NCI-H748 treated with DMSO at 0.1 percent for 48 hours (cell line): ENCODE measurements at regions not wholly inside any gene's neighbourhood (a gene's known extent, or its start where the extent isn't known, plus 50 kb on each side); places are given as distances from the start of the nearest gene placed in this dataset.

Experiments used
- DNase-seq: peaks from one replicate; lab custom pipeline; 2025; lab: John Stamatoyannopoulos, UW

- no peak for DNase-seq
These were observed 354.6 kb downstream of the ZSWIM6 start for GRCh38 chr5:61686491-61687257.

- no peak for DNase-seq
These were observed 355.3 kb downstream of the ZSWIM6 start for GRCh38 chr5:61687371-61687770.

DNA sequence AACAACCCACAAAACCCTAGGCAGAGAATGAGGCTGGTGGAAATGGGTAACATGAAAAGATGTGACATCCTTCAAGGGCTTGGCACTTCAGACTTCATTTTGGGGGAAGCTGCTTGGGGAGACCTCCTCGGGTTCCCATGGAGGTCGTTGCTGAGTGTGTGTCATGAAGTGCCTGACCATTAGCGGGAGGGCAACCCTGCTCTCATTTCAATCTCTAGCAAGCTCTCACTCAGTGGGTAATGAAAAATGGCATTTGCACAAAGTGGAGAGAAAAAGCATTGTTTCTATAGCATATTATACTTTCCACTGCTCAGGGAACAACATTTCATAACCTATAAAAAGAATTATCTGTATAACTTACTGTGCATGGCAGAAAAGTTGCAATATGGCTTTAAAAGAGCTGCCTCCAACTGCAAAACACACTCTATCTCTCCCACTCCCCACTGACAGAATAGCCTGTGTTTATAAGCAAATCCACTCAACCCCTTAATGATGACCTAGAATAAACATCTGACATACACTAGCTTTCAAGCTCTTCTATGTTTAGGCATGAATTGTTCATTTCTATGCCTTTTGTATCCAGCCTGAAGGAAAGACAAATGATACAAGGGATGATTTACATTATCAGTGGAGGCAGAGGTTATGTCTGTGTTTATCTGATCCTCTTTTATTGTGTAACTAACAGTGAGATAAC, 357.2 kb downstream of the ZSWIM6 start:
- peak; percentile 63 for DNase-seq

- DNase-seq: no peak
These were observed 365.9 kb downstream of the ZSWIM6 start for GRCh38 chr5:61697809-61698558.

- no peak for DNase-seq
These were observed 370.0 kb downstream of the ZSWIM6 start for GRCh38 chr5:61701877-61702602.

DNA sequence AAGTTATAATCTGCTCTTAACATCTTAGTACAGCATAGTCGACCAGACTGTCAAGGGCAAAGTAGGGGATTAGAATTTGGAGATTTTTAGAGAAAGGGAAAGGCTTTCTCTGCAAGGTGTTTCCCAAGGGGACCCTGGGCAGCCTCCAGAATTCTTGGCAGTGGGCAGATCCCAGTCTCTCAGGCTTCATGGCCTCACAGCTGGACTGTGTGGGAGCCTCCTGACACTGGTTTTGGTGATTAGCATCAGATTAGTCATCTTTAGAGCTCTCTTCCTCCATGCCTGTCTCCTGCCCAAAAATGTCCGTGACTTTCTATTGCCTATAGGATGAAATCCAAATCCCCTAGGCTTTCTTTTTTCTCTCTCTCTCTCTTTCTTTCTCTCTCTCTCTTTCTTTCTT, 370.7 kb downstream of the ZSWIM6 start:
- DNase-seq: no peak

- no peak for DNase-seq
These were observed 372.2 kb downstream of the ZSWIM6 start for GRCh38 chr5:61704289-61704688.

DNA sequence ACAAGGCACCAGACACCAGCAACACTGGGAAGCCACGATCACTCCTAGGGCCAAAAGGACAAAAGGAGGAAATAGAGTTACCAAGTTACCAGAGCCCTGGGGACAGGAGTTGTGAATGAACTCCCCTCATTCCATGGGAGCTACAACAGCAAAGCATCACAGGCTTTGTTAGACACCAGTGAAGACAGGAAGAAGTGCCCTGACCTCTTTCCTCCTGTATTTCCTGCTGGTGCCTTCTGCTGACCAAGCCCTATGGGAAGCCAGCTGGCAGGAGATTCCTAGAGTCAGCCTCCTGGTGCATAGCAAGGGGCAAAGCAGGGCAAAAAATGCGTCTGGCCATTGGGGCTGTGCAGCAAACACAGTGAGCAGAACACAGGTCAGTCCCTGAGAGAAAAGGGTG, 374.7 kb downstream of the ZSWIM6 start:
- DNase-seq: no peak

DNA sequence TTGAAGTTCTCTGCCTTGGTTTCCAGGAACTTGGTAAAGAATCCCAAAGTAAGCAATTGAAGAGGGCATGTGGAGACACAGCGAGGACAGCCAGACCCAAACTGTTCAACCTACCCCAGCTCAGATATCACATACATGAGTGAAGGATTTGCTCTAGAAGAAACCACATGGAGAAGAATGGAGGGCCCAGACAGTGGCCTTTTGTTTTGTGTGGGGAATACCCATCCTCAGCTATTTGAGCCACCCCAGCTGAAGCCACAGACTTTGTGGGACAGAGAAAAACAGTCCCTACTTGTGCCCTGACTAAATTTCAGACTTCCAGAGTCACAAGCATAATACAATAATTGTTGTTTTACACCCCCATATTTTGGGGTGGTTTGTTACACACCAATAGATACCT, 387.1 kb downstream of the ZSWIM6 start:
- DNase-seq: no peak

- DNase-seq: no peak
These were observed 388.8 kb downstream of the ZSWIM6 start for GRCh38 chr5:61720829-61721228.

DNA sequence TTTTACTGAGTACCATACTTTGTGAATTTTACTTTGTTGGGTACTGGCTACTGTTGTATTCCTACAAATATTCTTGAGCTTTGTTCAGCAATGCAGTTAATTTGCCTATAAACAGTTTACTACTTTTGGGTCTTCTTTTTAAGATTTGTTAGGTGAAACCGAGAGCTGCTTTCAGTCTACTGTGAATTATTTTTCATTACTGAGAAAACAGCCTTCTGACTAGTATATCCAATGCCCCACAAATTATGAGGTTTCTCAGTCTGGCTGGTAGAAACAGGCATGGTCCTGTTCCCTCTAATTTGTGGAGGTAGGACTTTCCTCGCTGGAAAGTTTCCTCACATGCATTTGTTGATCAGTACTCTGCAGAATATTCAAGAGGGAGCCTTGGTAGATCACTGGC, 392.0 kb downstream of the ZSWIM6 start:
- no peak for DNase-seq

DNA sequence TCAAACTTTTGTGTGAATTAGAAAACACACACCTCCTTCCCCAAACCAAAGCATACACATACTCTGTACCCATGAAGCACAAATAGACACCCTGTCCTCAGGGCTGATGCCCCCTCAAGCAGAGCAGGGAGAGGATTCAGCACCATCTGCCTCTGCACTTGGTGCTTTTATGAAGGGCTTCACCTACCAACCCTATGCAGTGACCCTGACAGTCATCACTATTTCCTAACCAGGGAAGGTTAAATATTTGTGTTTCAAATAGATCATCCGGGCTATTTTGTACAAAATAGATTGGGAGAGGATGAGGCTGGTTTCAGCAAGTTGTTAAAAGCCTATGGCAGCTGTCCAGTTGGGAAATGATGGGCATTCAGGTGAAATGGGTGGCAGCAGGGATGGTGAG, 396.2 kb downstream of the ZSWIM6 start:
- no peak for DNase-seq

DNA sequence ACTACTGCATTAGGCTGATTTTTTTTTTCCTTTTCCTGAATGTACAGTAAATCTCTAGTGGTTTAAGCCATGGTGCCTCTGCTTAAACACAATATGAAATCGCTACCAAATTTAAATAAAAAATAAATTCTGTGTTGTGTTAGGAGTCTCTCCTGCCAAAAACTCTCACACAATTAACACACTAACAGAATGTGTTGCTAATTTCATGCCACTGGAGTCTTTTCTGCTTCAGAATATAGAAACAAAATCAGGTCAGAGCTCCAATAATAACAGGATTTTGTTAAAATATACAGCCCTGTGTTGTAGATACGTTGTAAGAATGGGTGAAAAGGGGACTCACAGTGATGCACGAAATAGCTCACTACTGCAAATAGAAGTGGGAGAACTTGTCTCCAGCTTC, 398.8 kb downstream of the ZSWIM6 start:
- DNase-seq: no peak

DNA sequence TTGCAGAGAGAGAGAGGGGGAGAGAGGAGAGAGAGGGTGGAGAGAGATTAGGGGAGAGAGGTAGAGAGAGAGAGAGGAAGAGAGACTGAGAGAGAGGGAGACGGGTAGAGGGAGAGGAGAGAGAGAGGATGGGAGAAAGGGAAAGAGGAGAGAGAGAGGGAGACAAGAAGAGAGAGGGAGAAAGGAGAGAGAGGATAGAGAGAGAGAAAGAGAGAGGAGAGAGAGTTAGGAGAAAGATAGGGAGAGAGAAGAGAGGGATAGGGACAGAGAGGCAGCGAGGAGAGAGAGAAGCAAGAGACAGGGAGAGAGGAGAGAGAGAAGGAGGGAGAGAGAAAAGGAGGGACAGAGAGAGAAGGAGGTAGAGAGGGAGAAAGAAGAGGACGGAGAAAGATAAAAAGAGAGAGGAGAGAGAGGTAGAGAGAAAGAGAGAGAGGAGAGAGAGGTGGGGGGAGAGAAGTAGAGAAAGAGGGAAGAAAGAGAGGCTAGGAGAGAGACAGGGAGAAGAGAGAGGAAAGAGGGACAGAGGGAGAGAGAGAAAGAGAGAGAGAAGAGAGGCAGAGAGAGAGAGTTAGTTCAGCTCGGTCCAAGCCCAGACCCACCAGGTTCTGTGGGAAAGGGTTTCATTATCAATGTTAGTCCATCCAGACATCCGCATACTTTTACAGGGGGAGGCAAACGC, 399.3 kb downstream of the ZSWIM6 start:
- no peak for DNase-seq

GRCh38 chr5:61731946-61732314, 399.9 kb downstream of the ZSWIM6 start:
- DNase-seq: no peak

- DNase-seq: no peak
These were observed 400.3 kb downstream of the ZSWIM6 start for GRCh38 chr5:61732369-61732768.

- no peak for DNase-seq
These were observed 400.7 kb downstream of the ZSWIM6 start for GRCh38 chr5:61732796-61733195.

DNA sequence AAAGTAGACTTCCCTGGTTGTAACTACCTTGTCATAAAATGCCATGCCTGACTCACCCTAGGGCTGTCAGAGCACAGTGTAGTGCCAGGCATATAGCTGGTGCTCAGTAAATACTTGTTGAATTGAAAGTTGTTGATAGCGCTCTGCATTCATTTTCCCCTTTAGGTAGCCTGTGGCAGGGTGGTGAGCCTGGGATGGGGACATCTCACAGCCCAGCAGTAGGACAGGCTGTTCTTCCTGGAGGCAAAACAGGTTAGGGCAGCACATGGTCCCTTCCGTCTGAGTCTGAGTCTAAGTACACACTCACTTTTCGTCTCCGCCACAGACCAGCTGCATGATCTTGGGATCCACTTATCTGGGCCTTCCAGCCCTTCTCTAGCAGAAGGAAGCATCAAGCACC, 401.9 kb downstream of the ZSWIM6 start:
- DNase-seq: no peak

GRCh38 chr5:61734966-61735365, 402.9 kb downstream of the ZSWIM6 start:
- no peak for DNase-seq

DNA sequence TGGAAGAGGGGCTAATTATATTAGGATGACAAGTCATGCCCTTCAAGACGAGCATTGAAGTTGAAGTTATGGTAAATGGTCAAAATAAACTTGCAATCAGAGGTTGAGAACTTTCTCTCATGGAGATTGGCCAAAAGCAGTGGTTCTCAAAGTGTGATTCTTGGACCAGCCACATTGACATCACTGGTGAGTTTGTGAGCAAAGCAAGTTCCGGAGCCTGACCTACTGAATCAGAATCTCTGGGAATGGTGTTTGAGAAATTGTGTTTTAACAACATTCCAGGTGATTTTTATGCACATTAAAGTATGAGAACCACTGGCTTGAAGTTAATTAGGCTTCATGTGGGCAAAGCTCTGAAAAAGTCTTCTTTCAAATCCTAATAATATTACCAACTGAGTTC, 403.5 kb downstream of the ZSWIM6 start:
- no peak for DNase-seq

DNA sequence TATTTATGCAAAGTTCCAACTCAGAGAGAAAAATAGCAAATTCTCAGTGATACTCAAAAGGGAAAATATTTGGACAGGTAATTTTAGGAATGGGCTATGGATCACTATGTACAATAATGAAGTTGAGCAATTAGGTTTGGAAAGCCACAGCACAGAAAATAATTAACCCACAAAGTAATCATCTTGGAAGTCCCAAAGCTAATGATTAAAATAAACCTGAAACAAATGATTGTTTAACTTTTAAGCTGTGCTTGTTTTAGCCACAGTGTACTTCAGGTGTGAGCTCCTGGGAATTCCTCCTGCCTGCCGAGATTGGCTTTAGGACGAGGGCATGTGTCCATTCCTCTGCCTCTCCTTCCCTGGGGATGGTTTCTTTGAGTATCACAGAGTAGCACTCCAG, 403.9 kb downstream of the ZSWIM6 start:
- DNase-seq: no peak
